Thymus (tissue), 11 donors: ENCODE measurements at regions not wholly inside any gene's neighbourhood (a gene's known extent, or its start where the extent isn't known, plus 50 kb on each side); places are given as distances from the start of the nearest gene placed in this dataset.

Source experiments
- DNase-seq, 9 donors: peaks; one replicate each; pipeline ENCODE4 v3.0.0-alpha.2; 2013; ENCODE audit warnings: low spot score in 9 of 9, low read depth in 6 of 9, missing footprints in 1 of 9
- H3K27ac ChIP-seq, 2 donors: one replicate each; pipeline ENCODE4 v1.5.1; 2013; ENCODE audit warnings: control low read depth in 1 of 2, low read depth in 1 of 2, low read length in 1 of 2, mild to moderate bottlenecking in 1 of 2, moderate library complexity in 1 of 2
- H3K27me3 ChIP-seq, 2 donors: one replicate each; pipeline ENCODE4 v1.5.1; 2013; ENCODE audit warnings: low read length in 1 of 2; ENCODE audit not compliant: control insufficient read depth in 2 of 2, insufficient read depth in 1 of 2
- H3K36me3 ChIP-seq, 2 donors: one replicate each; pipeline ENCODE4 v1.5.1; 2013; ENCODE audit warnings: low read length in 1 of 2, mild to moderate bottlenecking in 1 of 2, moderate library complexity in 1 of 2; ENCODE audit not compliant: control insufficient read depth in 2 of 2, insufficient read depth in 2 of 2
- H3K4me1 ChIP-seq, 2 donors: one replicate each; pipeline ENCODE4 v1.5.1; 2013; ENCODE audit warnings: low read length in 2 of 2; ENCODE audit not compliant: control insufficient read depth in 2 of 2, insufficient read depth in 2 of 2
- H3K4me3 ChIP-seq, 2 donors: one replicate each; pipeline ENCODE4 v1.5.1; 2013; ENCODE audit warnings: low read length in 2 of 2, control low read depth in 1 of 2, mild to moderate bottlenecking in 1 of 2
- H3K9me3 ChIP-seq, 2 donors: one replicate each; pipeline ENCODE4 v1.5.1; 2013; ENCODE audit warnings: low read length in 1 of 2, mild to moderate bottlenecking in 1 of 2; ENCODE audit not compliant: control insufficient read depth in 2 of 2, insufficient read depth in 1 of 2
- WGBS: extraction: QIAGEN DNeasy Blood & Tissue Kit; methylation state at CpG from one replicate; pipeline ENCODE4 v1.1.7; 2013; 5-methylcytosine and 5-hydroxymethylcytosine counted together
- donor health status: healthy.

GRCh38 chr22:22032099-22032905 lies 49.7 kb upstream of the TOP3B start:
- H3K4me3 ChIP-seq = no peak overlapping the region
- DNase-seq = no peak
- H3K9me3 ChIP-seq = no peaks in the 10 kb centered on the region
- no peak overlapping the region for H3K27ac ChIP-seq
- H3K36me3 ChIP-seq = no peaks in the 10 kb centered on the region
- no peaks in the 10 kb centered on the region for H3K4me1 ChIP-seq
- H3K27me3 ChIP-seq = no peaks in the 10 kb centered on the region
- WGBS = 91% methylated on average over 4 of the region's 4 CpGs
